ENCODE measurements at regions not wholly inside any gene's neighbourhood (a gene's known extent, or its start where the extent isn't known, plus 50 kb on each side); places are given as distances from the start of the nearest gene placed in this dataset.

DNA sequence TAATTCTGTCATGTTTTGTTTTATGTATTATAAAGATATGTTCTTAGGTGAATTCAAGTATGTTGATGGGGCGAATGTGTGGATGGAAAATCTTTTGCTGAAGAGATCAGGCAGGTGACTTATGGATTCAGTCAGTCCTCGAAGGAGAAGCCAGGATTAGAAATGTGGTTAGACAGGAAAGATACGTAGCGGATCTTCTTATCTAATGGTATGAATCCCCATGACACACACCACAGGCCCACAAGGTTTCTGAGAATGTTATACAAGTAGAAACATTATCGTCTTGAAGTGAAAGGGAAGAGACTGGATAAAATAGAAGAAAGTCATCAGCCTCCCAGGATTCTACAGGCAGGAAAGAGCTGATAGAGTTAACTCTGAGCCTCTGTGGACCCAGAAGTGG is 69.0 kb upstream of the RFXAP start:
- BruUV-seq (replicated peaks): no TSS peak
- intact Hi-C loops (cut with micrococcal nuclease; ENCODE audit: unreplicated experiment): no loop called here
- Mint-ChIP-seq H3K4me1 (ENCODE audit: low read depth, unreplicated experiment) (no peaks in the 10 kb centered on the region), H3K27ac (ENCODE audit: unreplicated experiment) (no peak overlapping the region), H3K36me3 (ENCODE audit: insufficient read depth, unreplicated experiment) (no peaks in the 10 kb centered on the region), H3K4me3 (ENCODE audit: low read depth, unreplicated experiment) (no peak overlapping the region), H3K9me3 (ENCODE audit: low read depth, unreplicated experiment) (peaks cover 8% of the 10 kb centered on the region), H3K27me3 (ENCODE audit: unreplicated experiment) (no peaks in the 10 kb centered on the region)
- CTCF ChIA-PET: no interaction called here
- no peak for DNase-seq
- TF ChIP-seq, protein P1, sequence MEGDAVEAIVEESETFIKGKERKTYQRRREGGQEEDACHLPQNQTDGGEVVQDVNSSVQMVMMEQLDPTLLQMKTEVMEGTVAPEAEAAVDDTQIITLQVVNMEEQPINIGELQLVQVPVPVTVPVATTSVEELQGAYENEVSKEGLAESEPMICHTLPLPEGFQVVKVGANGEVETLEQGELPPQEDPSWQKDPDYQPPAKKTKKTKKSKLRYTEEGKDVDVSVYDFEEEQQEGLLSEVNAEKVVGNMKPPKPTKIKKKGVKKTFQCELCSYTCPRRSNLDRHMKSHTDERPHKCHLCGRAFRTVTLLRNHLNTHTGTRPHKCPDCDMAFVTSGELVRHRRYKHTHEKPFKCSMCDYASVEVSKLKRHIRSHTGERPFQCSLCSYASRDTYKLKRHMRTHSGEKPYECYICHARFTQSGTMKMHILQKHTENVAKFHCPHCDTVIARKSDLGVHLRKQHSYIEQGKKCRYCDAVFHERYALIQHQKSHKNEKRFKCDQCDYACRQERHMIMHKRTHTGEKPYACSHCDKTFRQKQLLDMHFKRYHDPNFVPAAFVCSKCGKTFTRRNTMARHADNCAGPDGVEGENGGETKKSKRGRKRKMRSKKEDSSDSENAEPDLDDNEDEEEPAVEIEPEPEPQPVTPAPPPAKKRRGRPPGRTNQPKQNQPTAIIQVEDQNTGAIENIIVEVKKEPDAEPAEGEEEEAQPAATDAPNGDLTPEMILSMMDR (IDR thresholded peaks at IDR 0.05; ENCODE audit: unreplicated experiment): no peak

DNA sequence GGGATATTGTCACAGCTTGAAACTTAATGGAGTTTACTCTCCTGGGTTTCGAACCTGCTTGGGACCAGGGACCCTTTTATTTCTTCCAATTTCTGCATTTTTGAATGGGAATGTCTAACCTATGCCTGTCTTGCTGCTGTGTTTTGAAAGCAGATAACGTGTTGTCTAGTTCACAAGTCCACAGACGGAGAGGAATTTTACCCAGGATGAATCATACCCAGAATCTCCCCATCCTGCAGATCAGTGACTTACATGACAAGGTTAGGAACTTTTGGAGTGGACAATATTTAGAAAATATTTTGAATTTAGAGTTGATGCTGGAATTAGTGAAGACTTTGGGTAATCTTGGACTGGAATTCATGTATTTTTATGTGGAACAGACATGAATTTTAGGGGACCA is 68.6 kb upstream of the RFXAP start:
- Mint-ChIP-seq H3K4me1 (ENCODE audit: low read depth, unreplicated experiment) (no peaks in the 10 kb centered on the region), H3K4me3 (ENCODE audit: low read depth, unreplicated experiment) (no peak overlapping the region), H3K27ac (ENCODE audit: unreplicated experiment) (no peak overlapping the region), H3K36me3 (ENCODE audit: insufficient read depth, unreplicated experiment) (no peaks in the 10 kb centered on the region), H3K27me3 (ENCODE audit: unreplicated experiment) (no peaks in the 10 kb centered on the region), H3K9me3 (ENCODE audit: low read depth, unreplicated experiment) (peaks cover 8% of the 10 kb centered on the region)
- intact Hi-C loops (cut with micrococcal nuclease; ENCODE audit: unreplicated experiment): no loop called here
- DNase-seq: no peak
- TF ChIP-seq, protein P1 (IDR thresholded peaks at IDR 0.05; ENCODE audit: unreplicated experiment): no peak
- BruUV-seq (replicated peaks): no TSS peak
- CTCF ChIA-PET: no interaction called here

DNA sequence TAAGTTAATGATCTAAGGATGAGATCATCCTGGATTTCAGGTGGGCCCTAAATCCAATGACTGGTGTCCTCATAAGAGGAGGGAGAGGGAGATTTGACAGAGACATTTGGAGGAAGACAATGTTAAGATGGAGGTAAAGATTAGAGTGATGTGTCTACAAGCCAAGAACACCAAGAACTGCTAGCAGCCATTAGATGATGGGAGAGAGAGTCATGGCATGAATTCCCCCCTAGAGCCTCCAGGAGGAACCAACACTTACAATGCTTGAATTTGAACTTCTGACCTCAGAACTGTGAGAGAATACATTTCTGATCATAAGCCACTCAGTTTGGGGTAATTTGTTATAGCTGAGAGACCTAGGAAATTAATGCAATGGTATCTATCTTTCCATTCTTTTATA is 68.1 kb upstream of the RFXAP start:
- BruUV-seq (replicated peaks): no TSS peak
- no peaks in the 10 kb centered on the region for H3K4me1 Mint-ChIP-seq (ENCODE audit: low read depth, unreplicated experiment)
- TF ChIP-seq, protein P1 (IDR thresholded peaks at IDR 0.05; ENCODE audit: unreplicated experiment): no peak
- intact Hi-C loops (cut with micrococcal nuclease; ENCODE audit: unreplicated experiment): no loop called here
- peaks cover 8% of the 10 kb centered on the region for H3K9me3 Mint-ChIP-seq (ENCODE audit: low read depth, unreplicated experiment)
- H3K27ac Mint-ChIP-seq (ENCODE audit: unreplicated experiment): no peak overlapping the region
- DNase-seq: no peak
- no peaks in the 10 kb centered on the region for H3K27me3 Mint-ChIP-seq (ENCODE audit: unreplicated experiment)
- H3K4me3 Mint-ChIP-seq (ENCODE audit: low read depth, unreplicated experiment): no peak overlapping the region
- CTCF ChIA-PET: no interaction called here
- H3K36me3 Mint-ChIP-seq (ENCODE audit: insufficient read depth, unreplicated experiment): no peaks in the 10 kb centered on the region

DNA sequence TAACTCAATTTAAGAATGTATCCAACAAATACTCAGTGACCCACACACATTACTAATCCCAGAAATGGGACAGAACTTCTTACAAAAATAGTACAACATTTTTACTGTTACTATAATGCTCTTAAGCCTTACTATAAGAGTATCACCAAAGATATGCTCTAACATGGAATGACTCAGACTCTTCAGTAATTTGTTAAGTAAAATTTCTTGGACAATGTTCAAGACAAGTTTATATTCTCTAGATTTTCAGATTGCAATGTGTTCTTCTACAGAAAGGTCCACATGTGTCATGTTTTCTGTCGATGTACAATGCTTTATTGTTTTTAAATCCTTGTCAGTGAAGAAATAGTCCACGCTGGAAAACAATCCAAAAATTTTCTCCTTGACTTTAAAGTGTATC is 66.3 kb upstream of the RFXAP start:
- Mint-ChIP-seq H3K9me3 (ENCODE audit: low read depth, unreplicated experiment) (peaks cover 8% of the 10 kb centered on the region), H3K27me3 (ENCODE audit: unreplicated experiment) (no peaks in the 10 kb centered on the region), H3K36me3 (ENCODE audit: insufficient read depth, unreplicated experiment) (no peaks in the 10 kb centered on the region), H3K4me1 (ENCODE audit: low read depth, unreplicated experiment) (no peaks in the 10 kb centered on the region), H3K4me3 (ENCODE audit: low read depth, unreplicated experiment) (no peak overlapping the region), H3K27ac (ENCODE audit: unreplicated experiment) (no peak overlapping the region)
- intact Hi-C loops (cut with micrococcal nuclease; ENCODE audit: unreplicated experiment): no loop called here
- TF ChIP-seq, protein P1 (IDR thresholded peaks at IDR 0.05; ENCODE audit: unreplicated experiment): no peak
- CTCF ChIA-PET: no interaction called here
- no TSS peak for BruUV-seq (replicated peaks)
- DNase-seq: no peak

DNA sequence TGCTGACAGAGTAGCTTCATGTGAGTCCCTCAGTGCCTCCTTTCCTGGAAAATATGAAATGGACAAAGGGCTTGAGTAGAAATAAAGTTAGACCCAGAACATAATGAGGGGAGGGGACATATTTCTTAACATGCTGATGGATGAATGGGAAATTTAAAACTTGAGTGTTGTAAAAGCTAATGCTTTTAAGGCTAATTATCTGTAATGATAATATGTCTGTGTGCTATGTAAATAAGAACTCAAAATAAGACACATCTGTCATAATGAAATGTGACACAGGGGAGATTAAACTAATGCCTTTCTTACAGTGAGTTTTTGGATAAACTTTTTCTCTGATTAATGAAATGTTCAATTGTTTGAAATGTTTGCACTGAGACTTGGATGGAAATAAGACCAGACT is 65.8 kb upstream of the RFXAP start:
- Mint-ChIP-seq H3K27me3 (ENCODE audit: unreplicated experiment) (no peaks in the 10 kb centered on the region), H3K36me3 (ENCODE audit: insufficient read depth, unreplicated experiment) (no peaks in the 10 kb centered on the region), H3K27ac (ENCODE audit: unreplicated experiment) (no peak overlapping the region), H3K9me3 (ENCODE audit: low read depth, unreplicated experiment) (peaks cover 8% of the 10 kb centered on the region), H3K4me3 (ENCODE audit: low read depth, unreplicated experiment) (no peak overlapping the region), H3K4me1 (ENCODE audit: low read depth, unreplicated experiment) (no peaks in the 10 kb centered on the region)
- intact Hi-C loops (cut with micrococcal nuclease; ENCODE audit: unreplicated experiment): no loop called here
- CTCF ChIA-PET: no interaction called here
- no TSS peak for BruUV-seq (replicated peaks)
- TF ChIP-seq, protein P1 (IDR thresholded peaks at IDR 0.05; ENCODE audit: unreplicated experiment): no peak
- no peak for DNase-seq

Data from Calu3 (cell line).